ENCODE measurements at regions not wholly inside any gene's neighbourhood (a gene's known extent, or its start where the extent isn't known, plus 50 kb on each side); places are given as distances from the start of the nearest gene placed in this dataset.

GRCh38 chr2:118290411-118291250, 202.4 kb downstream of the INSIG2 start:
- no peak overlapping the region for H3K27ac Mint-ChIP-seq
- no peaks in the 10 kb centered on the region for H3K9me3 Mint-ChIP-seq
- no peak overlapping the region for H3K4me3 Mint-ChIP-seq
- H3K4me1 Mint-ChIP-seq (ENCODE audit: low read depth in 2 of 2): no peaks in the 10 kb centered on the region
- peaks cover 13 to 18% of the 10 kb centered on the region in 2 donors for H3K27me3 Mint-ChIP-seq
- H3K36me3 Mint-ChIP-seq (ENCODE audit: insufficient read depth): no peaks in the 10 kb centered on the region
- DNase-seq: no peak
- ATAC-seq (replicated peaks): no peak

- no peak for DNase-seq
- Mint-ChIP-seq H3K27me3 (peaks cover 42 to 49% of the 10 kb centered on the region in 2 donors), H3K4me1 (ENCODE audit: low read depth in 2 of 2) (peaks cover 0 to 2% of the 10 kb centered on the region in 2 donors), H3K9me3 (no peaks in the 10 kb centered on the region), H3K27ac (no peak overlapping the region), H3K4me3 (no peak overlapping the region), H3K36me3 (ENCODE audit: insufficient read depth) (no peaks in the 10 kb centered on the region)
- ATAC-seq (replicated peaks): no peak
These were observed 190.7 kb downstream of the INSIG2 start for GRCh38 chr2:118279005-118279404.

DNA sequence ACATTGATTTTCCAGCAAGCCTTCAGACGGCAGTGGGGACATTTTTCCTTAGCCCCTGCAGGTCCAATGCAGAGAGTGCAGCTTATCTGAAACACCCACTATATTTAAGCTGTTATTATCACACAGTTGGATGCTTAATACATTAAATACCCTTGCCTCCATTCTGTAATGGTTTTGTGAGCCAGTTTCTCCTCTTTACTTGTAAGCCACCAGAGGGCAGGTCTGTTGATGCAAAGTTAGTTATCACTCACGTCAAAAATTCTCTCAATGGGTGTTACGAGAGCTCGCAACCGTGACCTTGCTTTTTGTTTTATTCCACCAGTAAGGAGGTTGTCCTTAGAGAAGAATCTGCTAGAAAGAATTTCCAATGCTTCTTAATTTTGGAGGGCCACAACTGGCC, 189.8 kb downstream of the INSIG2 start:
- no peaks in the 10 kb centered on the region for H3K9me3 Mint-ChIP-seq

DNA sequence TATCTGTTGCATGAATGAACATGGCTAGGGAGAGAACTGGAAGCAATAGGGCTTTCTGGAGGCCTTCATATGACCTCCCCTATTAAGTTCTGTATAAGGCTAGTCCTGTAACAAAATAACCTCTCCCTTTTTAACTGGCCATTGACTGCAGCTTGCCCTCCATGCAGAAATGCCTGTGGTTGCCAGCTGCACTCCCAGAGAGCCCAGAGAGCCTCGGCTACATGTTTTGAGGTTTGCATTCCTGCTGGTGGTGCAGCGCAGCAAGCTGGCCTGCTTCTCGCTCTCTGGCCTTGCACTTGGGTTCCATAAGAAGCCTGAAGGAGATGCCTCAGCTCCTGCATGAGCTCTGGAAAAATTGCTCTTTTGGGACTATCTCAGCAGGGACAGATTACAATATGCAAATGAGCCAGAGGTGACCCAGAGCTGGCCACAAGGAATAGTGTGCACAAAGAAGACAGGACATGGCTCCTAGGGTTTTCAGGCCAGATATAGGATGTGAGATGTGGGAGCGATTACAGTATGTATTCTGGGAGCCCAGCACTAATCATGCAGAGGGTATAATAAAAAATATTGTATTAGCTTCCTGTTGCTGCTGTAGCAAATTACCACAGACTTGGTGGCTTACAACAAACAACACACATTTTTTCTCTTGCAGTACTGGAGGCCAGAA, 186.7 kb downstream of the INSIG2 start:
- Mint-ChIP-seq H3K4me1 (ENCODE audit: low read depth in 2 of 2) (peaks cover 0 to 2% of the 10 kb centered on the region in 2 donors), H3K27me3 (peaks cover 40 to 54% of the 10 kb centered on the region in 2 donors), H3K36me3 (ENCODE audit: insufficient read depth) (no peaks in the 10 kb centered on the region), H3K9me3 (no peaks in the 10 kb centered on the region), H3K27ac (no peak overlapping the region), H3K4me3 (no peak overlapping the region)
- DNase-seq (no peak), ATAC-seq (replicated peaks) (no peak)

More for the DNA sequence above, 189.8 kb downstream of the INSIG2 start:
- no peak for ATAC-seq (replicated peaks)
- Mint-ChIP-seq H3K4me1 (ENCODE audit: low read depth in 2 of 2) (peaks cover 0 to 2% of the 10 kb centered on the region in 2 donors), H3K27me3 (peaks cover 40 to 44% of the 10 kb centered on the region in 2 donors), H3K36me3 (ENCODE audit: insufficient read depth) (no peaks in the 10 kb centered on the region), H3K27ac (no peak overlapping the region), H3K4me3 (no peak overlapping the region)
- DNase-seq: no peak

GRCh38 chr2:118272391-118272790, 184.1 kb downstream of the INSIG2 start:
- Mint-ChIP-seq H3K27me3 (peaks cover 30 to 56% of the 10 kb centered on the region in 2 donors), H3K4me1 (ENCODE audit: low read depth in 2 of 2) (peaks cover 0 to 2% of the 10 kb centered on the region in 2 donors), H3K9me3 (no peaks in the 10 kb centered on the region), H3K27ac (no peak overlapping the region), H3K36me3 (ENCODE audit: insufficient read depth) (no peaks in the 10 kb centered on the region), H3K4me3 (no peak overlapping the region)
- no peak for DNase-seq
- no peak for ATAC-seq (replicated peaks)

DNA sequence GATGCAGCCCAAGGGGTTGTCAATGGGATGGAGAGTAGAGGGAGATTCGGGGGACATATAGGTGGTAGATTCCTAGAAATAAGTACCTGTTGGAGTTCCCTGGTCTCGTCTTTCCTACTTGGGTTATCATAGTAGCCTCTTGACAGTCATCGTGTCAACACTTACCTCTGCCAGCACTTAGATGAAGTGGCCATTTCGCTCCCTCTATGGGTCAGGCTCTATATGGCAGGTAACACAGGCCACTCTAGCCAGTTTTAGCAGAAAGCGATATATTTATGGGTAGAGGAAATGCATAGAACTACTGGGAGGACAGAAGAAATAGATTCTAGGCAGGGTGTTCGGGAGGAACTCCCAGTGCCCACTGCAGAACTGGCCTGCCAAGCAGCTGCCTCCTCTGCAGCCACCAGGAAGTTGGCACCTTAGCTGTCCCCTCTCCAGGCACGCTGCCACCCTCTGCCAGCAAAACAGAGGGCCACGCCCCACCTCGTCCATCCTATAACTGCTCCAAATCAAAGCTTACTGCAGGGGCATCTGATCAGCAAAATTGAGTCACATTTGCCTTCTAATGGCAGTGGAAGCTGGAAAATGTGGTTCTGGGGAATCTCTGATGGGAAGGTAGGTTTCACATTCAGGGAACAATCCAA, 181.3 kb downstream of the INSIG2 start:
- DNase-seq: no peak

DNA sequence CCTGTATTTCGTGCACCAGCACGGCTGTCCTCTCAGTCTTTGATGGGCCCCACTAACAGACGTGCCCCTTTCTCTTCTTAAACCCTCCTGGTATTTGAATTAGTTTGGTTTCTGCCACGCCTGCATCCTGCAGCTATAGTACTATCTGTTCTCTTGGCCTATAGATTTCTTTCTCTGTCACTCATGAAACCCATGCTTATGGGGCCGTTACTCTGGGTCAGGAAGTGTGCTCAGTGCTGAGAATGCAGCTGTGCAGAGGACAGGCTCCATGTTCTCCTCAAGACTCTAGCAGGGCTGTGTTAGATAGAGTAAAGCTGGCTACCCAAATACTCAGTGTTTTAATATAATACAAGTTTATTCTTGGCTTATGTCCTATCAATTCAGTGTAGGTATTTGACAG, 180.0 kb downstream of the INSIG2 start:
- Mint-ChIP-seq H3K27me3 (peaks cover 31 to 79% of the 10 kb centered on the region in 2 donors), H3K27ac (no peak overlapping the region), H3K4me3 (no peak overlapping the region), H3K36me3 (ENCODE audit: insufficient read depth) (no peaks in the 10 kb centered on the region), H3K9me3 (no peaks in the 10 kb centered on the region), H3K4me1 (ENCODE audit: low read depth in 2 of 2) (no peaks in the 10 kb centered on the region)
- no peak for DNase-seq
- ATAC-seq (replicated peaks): no peak

More for the DNA sequence above, 181.3 kb downstream of the INSIG2 start:
- Mint-ChIP-seq H3K36me3 (ENCODE audit: insufficient read depth) (no peaks in the 10 kb centered on the region), H3K27ac (no peak overlapping the region), H3K9me3 (no peaks in the 10 kb centered on the region), H3K27me3 (peaks cover 25 to 68% of the 10 kb centered on the region in 2 donors), H3K4me1 (ENCODE audit: low read depth in 2 of 2) (no peaks in the 10 kb centered on the region), H3K4me3 (no peak overlapping the region)
- ATAC-seq (replicated peaks): no peak

GRCh38 chr2:118265873-118266455, 177.7 kb downstream of the INSIG2 start:
- Mint-ChIP-seq H3K27me3 (peaks cover 30 to 69% of the 10 kb centered on the region in 2 donors), H3K4me3 (no peak overlapping the region)

DNA sequence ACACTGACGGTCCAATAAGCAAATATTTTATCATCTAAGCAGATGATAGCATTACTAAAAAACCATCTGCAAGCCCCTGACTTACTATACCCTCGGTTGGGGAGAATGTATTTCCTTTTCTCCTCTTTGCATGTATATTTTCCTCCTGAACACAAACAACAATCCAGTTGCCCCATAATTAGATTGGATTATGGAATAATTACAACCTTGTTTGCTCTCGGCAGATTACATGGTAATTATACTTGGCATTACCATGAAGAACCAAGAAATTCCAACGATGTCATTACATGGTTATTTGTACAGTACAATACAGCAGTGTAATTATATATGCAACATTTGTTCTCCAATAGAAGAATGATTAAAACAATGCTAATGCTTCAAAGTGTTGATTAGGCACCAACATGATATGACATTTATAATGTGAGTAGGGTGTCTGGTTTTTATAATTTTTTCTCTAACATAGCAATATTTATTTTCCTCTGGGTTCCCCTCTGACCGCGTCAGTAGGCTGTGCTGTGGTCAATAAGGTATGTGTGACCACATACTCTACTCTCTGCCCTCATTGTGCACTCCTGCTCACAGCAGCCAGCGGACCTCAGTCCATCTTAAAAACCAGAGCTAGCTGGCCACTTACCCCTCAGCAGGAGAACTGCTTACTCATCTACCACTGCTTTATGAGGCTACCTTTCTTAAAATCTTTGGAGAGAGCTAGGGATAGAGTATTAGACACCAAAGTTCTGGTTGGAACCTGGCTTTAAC, 176.1 kb downstream of the INSIG2 start:
- H3K27ac Mint-ChIP-seq: no peak overlapping the region
- peaks cover 39 to 57% of the 10 kb centered on the region in 2 donors for H3K27me3 Mint-ChIP-seq
- no peaks in the 10 kb centered on the region for H3K36me3 Mint-ChIP-seq (ENCODE audit: insufficient read depth)
- DNase-seq (no peak), ATAC-seq (replicated peaks) (no peak)
- H3K9me3 Mint-ChIP-seq: no peaks in the 10 kb centered on the region
- H3K4me3 Mint-ChIP-seq: no peak overlapping the region
- no peaks in the 10 kb centered on the region for H3K4me1 Mint-ChIP-seq (ENCODE audit: low read depth in 2 of 2)

More at GRCh38 chr2:118265873-118266455, 177.7 kb downstream of the INSIG2 start:
- H3K4me1 Mint-ChIP-seq (ENCODE audit: low read depth in 2 of 2): no peaks in the 10 kb centered on the region
- no peaks in the 10 kb centered on the region for H3K9me3 Mint-ChIP-seq
- no peak for ATAC-seq (replicated peaks)
- H3K27ac Mint-ChIP-seq: no peak overlapping the region
- no peak for DNase-seq
- H3K36me3 Mint-ChIP-seq (ENCODE audit: insufficient read depth): no peaks in the 10 kb centered on the region

GRCh38 chr2:118257696-118258095, 169.4 kb downstream of the INSIG2 start:
- H3K9me3 Mint-ChIP-seq: no peaks in the 10 kb centered on the region
- DNase-seq (no peak), ATAC-seq (replicated peaks) (no peak)
- no peaks in the 10 kb centered on the region for H3K36me3 Mint-ChIP-seq (ENCODE audit: insufficient read depth)
- H3K4me3 Mint-ChIP-seq: no peak overlapping the region
- no peak overlapping the region for H3K27ac Mint-ChIP-seq
- peaks cover 21 to 57% of the 10 kb centered on the region in 2 donors for H3K27me3 Mint-ChIP-seq
- no peaks in the 10 kb centered on the region for H3K4me1 Mint-ChIP-seq (ENCODE audit: low read depth in 2 of 2)

GRCh38 chr2:118255771-118256372, 167.6 kb downstream of the INSIG2 start:
- peaks cover 21 to 50% of the 10 kb centered on the region in 2 donors for H3K27me3 Mint-ChIP-seq
- DNase-seq: no peak
- no peak for ATAC-seq (replicated peaks)
- no peaks in the 10 kb centered on the region for H3K36me3 Mint-ChIP-seq (ENCODE audit: insufficient read depth)
- no peak overlapping the region for H3K4me3 Mint-ChIP-seq
- no peaks in the 10 kb centered on the region for H3K4me1 Mint-ChIP-seq (ENCODE audit: low read depth in 2 of 2)
- H3K9me3 Mint-ChIP-seq: no peaks in the 10 kb centered on the region
- H3K27ac Mint-ChIP-seq: no peak overlapping the region

- Mint-ChIP-seq H3K27me3 (peaks cover 24 to 47% of the 10 kb centered on the region in 2 donors), H3K4me1 (ENCODE audit: low read depth in 2 of 2) (no peaks in the 10 kb centered on the region)
These were observed 167.0 kb downstream of the INSIG2 start for GRCh38 chr2:118255301-118255700.

More at GRCh38 chr2:118255301-118255700, 167.0 kb downstream of the INSIG2 start:
- no peak for ATAC-seq (replicated peaks)
- Mint-ChIP-seq H3K36me3 (ENCODE audit: insufficient read depth) (no peaks in the 10 kb centered on the region), H3K9me3 (no peaks in the 10 kb centered on the region), H3K27ac (no peak overlapping the region), H3K4me3 (no peak overlapping the region)
- DNase-seq: no peak

Data from effector memory CD8-positive, alpha-beta T cell (primary cell).